ENCODE measurements at regions not wholly inside any gene's neighbourhood (a gene's known extent, or its start where the extent isn't known, plus 50 kb on each side); places are given as distances from the start of the nearest gene placed in this dataset.
A peak's percentile ranks its signal among the peaks of the same experiment; 100 is the strongest.

DNA sequence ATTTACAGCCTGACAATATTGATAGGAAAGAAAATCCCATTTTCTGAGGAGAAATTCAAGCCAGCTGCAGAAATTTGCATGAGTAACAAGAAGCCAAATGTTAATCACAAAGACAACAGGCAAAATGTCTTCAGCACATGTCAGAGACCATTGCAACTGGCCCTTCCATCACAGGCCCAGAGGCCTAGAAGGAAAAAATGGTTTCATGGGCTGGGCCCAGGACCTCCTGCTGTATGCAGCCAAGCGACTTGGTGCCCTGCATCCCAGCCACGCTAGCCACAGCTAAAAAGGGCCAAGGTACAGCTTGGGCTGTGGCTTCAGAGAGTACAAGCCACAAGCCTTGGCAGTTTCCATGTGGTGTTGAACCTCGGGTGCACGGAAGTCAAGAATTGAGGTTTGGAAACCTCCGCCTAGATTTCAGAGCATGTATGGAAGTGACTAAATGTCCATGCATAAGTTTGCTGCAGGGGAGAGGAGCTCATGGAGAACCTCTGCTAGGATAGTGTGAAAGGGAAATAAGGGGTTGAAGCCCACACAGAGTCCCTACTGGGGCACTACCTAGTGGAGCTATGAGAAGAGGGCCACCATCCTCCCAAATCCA, 1474.0 kb downstream of the PCDH9 start:
- DNase-seq (ENCODE audit: low read depth), result no peak
- H3K4me3 ChIP-seq (ENCODE audit: control insufficient read depth, low read depth, low read length), result no peak overlapping the region
- TF ChIP-seq, protein P1, sequence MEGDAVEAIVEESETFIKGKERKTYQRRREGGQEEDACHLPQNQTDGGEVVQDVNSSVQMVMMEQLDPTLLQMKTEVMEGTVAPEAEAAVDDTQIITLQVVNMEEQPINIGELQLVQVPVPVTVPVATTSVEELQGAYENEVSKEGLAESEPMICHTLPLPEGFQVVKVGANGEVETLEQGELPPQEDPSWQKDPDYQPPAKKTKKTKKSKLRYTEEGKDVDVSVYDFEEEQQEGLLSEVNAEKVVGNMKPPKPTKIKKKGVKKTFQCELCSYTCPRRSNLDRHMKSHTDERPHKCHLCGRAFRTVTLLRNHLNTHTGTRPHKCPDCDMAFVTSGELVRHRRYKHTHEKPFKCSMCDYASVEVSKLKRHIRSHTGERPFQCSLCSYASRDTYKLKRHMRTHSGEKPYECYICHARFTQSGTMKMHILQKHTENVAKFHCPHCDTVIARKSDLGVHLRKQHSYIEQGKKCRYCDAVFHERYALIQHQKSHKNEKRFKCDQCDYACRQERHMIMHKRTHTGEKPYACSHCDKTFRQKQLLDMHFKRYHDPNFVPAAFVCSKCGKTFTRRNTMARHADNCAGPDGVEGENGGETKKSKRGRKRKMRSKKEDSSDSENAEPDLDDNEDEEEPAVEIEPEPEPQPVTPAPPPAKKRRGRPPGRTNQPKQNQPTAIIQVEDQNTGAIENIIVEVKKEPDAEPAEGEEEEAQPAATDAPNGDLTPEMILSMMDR (conservative IDR thresholded peaks at IDR 0.05; ENCODE audit: control insufficient read depth, insufficient read depth, low read depth, low read length), result no peak

DNA sequence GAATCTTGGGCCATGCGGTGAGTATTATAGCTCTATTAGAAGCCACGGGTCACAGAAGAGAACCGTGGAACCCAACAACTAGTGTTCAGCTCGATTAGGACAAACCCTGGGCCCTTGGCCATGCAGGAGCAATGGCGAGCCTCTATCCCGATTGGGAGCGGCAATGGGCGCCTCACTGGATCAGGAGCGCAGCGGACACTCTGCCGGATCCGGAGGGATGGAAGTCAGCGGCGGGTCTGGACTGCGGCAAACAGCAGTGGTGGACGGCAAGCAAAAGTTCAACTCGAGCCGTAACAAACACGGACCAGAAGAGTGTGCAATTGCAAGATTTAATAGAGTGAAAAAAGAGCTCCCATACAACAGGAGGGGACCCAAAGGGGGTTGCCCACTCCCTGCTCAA, 1481.9 kb downstream of the PCDH9 start:
- TF ChIP-seq, protein P1 (conservative IDR thresholded peaks at IDR 0.05; ENCODE audit: control insufficient read depth, insufficient read depth, low read depth, low read length), result no peak
- no peak overlapping the region for H3K4me3 ChIP-seq (ENCODE audit: control insufficient read depth, low read depth, low read length)
- DNase-seq (ENCODE audit: low read depth), result no peak

DNA sequence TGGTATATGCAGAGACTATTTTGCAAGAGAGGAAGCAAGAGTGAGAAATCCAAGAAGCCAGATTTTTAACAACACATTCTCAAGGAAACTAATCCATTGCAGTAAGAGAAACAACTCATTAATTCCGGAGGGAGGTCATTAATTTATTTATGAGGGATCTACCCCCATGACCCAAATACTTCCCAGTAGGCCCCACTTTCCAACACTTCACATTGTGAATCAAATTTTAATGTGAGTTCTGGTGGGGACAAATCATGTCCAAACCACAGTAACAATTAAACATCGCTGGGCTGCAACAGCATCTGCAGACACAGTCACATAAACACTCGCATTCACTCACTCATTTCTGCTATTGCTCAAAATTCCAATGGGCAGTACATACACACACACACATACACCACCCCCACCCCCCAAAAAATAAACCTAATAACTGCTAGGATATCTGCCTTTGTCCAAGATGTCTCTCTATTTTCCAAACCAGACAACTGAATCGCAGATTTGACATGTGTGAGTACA, 1483.7 kb downstream of the PCDH9 start:
- no peak overlapping the region for H3K4me3 ChIP-seq (ENCODE audit: control insufficient read depth, low read depth, low read length)
- no peak for DNase-seq (ENCODE audit: low read depth)
- TF ChIP-seq, protein P1 (conservative IDR thresholded peaks at IDR 0.05; ENCODE audit: control insufficient read depth, insufficient read depth, low read depth, low read length), result no peak

DNA sequence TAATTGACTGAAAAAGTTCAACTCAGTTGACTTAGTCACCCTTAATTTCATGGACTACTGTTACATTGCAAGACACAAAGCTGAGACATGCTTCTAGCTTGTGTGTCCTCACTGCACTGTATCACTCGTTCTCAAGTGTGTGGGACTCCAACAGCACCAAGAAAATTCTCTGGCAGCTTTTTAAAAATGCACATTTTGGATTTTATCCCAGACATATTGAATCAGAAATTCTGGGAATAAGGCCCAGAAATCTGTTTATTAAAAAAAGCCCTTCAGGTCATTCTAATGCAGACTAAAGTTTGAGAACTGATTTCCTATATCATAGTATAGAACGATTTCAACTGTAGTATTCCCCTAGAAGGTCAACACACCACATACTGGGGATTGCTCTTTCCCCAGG, 1485.3 kb downstream of the PCDH9 start:
- peak; percentile 75 for DNase-seq (ENCODE audit: low read depth)
- H3K4me3 ChIP-seq (ENCODE audit: control insufficient read depth, low read depth, low read length), result no peak overlapping the region
- TF ChIP-seq, protein P1 (conservative IDR thresholded peaks at IDR 0.05; ENCODE audit: control insufficient read depth, insufficient read depth, low read depth, low read length), result no peak

DNA sequence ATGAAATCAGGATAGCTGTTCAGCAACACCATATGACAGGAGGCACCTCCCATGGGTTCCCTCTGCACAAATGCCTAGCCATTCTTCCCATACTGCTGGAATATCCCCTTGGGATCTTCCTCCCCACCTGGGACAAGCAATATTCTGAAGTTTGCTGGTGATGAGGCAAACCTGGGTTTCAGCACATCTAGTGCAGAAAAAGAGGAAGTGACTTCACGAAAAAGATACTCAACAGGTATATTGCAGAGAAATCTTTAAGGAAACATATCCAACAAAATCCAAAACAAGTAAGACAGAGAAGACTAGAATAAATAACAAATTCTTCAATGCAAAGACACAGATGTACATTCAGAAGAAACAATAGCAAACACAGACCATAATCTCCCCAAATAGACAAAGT, 1497.0 kb downstream of the PCDH9 start:
- TF ChIP-seq, protein P1 (conservative IDR thresholded peaks at IDR 0.05; ENCODE audit: control insufficient read depth, insufficient read depth, low read depth, low read length), result no peak
- H3K4me3 ChIP-seq (ENCODE audit: control insufficient read depth, low read depth, low read length), result no peak overlapping the region
- DNase-seq (ENCODE audit: low read depth), result no peak

DNA sequence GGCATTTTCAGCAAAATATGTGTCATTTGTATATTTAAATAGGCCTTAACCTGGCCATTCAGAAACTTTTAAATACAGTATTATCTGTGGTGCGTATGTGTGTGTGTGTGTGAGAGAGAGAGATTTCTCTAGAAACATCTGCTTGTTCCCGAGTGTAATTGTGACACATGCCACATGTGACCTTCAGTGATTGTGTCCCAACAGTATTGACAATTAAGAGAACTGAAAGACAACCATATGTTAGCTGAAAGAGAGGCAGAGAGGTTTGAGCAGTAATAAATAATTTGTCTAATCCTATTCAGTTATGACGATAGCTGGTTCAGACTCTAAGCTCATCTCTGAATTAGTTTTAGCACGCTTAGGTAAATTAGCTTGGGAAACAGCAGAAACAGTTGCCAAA, 1503.1 kb downstream of the PCDH9 start:
- H3K4me3 ChIP-seq (ENCODE audit: control insufficient read depth, low read depth, low read length), result no peak overlapping the region
- no peak for DNase-seq (ENCODE audit: low read depth)
- TF ChIP-seq, protein P1 (conservative IDR thresholded peaks at IDR 0.05; ENCODE audit: control insufficient read depth, insufficient read depth, low read depth, low read length), result no peak

DNA sequence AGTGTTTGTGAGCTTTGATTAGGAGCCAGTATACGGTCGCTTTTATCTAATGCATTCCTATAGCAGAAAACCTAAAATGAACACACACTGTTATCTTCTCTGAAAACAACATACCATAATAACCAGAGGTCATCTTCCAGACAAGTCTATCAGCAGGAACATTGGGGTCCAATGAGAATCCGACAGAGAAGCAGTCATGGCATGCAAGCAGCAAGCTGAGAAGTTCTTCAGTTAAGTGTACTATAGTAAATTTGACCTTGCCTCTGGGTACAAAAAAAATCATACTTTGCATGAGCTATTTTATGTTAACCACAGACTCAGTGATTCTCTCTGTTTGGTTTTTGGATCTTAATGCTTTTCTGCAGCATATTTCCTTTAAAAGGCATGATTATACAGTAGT, 1505.1 kb downstream of the PCDH9 start:
- DNase-seq (ENCODE audit: low read depth), result no peak
- TF ChIP-seq, protein P1 (conservative IDR thresholded peaks at IDR 0.05; ENCODE audit: control insufficient read depth, insufficient read depth, low read depth, low read length), result no peak
- no peak overlapping the region for H3K4me3 ChIP-seq (ENCODE audit: control insufficient read depth, low read depth, low read length)

All from fibroblast of mammary gland (primary cell).